MM.1S (cell line): ENCODE measurements at regions not wholly inside any gene's neighbourhood (a gene's known extent, or its start where the extent isn't known, plus 50 kb on each side); places are given as distances from the start of the nearest gene placed in this dataset.

Experiments used
- DNase-seq: peaks from one replicate; pipeline ENCODE4 v3.0.0-alpha.2; 2015
- H2AFZ ChIP-seq: fragments of 300-600 bp; sonication (generic); 2 replicates; pipeline ENCODE4 v1.6.0; 2016; ENCODE audit warnings: antibody characterized with exemption, low read length
- H3F3A ChIP-seq: fragments of 300-600 bp; sonication (generic); 2 replicates; pipeline ENCODE4 v1.6.1; 2016; ENCODE audit warnings: mild to moderate bottlenecking, antibody characterized with exemption, low read length, moderate library complexity, mixed read lengths; ENCODE audit not compliant: insufficient read depth
- H3K27ac ChIP-seq: fragments of 300-600 bp; sonication (generic); 2 replicates; pipeline ENCODE4 v1.5.1; 2016; ENCODE audit warnings: mild to moderate bottlenecking, low read length
- H3K27me3 ChIP-seq: fragments of 300-600 bp; sonication (generic); replicated peaks from 2 replicates; pipeline ENCODE4 v1.6.0; 2016; ENCODE audit warnings: low read length; ENCODE audit not compliant: insufficient read depth
- H3K36me3 ChIP-seq: fragments of 300-600 bp; sonication (generic); replicated peaks from 2 replicates; pipeline ENCODE4 v1.6.1; 2016; ENCODE audit warnings: mild to moderate bottlenecking, low read length, mixed read lengths; ENCODE audit not compliant: insufficient read depth
- H3K4me1 ChIP-seq: fragments of 300-600 bp; sonication (generic); 2 replicates; pipeline ENCODE4 v1.6.1; 2016; ENCODE audit warnings: low read length, mixed read lengths
- H3K4me2 ChIP-seq: fragments of 300-600 bp; sonication (generic); 2 replicates; pipeline ENCODE4 v1.6.0; 2016; ENCODE audit warnings: low read depth, low read length
- H3K4me3 ChIP-seq: fragments of 300-600 bp; sonication (generic); 2 replicates; pipeline ENCODE4 v1.5.1; 2016; ENCODE audit warnings: low read length, mixed read lengths
- H3K79me2 ChIP-seq: fragments of 300-600 bp; sonication (generic); 2 replicates; pipeline ENCODE4 v1.6.1; 2016; ENCODE audit warnings: mixed run types, low read length, mixed read lengths
- H3K9ac ChIP-seq: fragments of 300-600 bp; sonication (generic); 2 replicates; pipeline ENCODE4 v1.6.1; 2016; ENCODE audit warnings: low read length, mixed read lengths
- H3K9me2 ChIP-seq: fragments of 300-600 bp; sonication (generic); replicated peaks from 2 replicates; pipeline ENCODE4 v1.6.1; 2016; ENCODE audit warnings: mild to moderate bottlenecking, low read length, mixed read lengths; ENCODE audit not compliant: insufficient read depth
- H3K9me3 ChIP-seq: fragments of 300-600 bp; sonication (generic); replicated peaks from 2 replicates; pipeline ENCODE4 v1.6.1; 2016; ENCODE audit warnings: mild to moderate bottlenecking, low read length, mixed read lengths; ENCODE audit not compliant: insufficient read depth
- H4K20me1 ChIP-seq: fragments of 300-600 bp; sonication (generic); 2 replicates; pipeline ENCODE4 v1.6.1; 2016; ENCODE audit warnings: mild to moderate bottlenecking, low read length, moderate library complexity, mixed read lengths; ENCODE audit not compliant: insufficient read depth
- CTCF ChIP-seq: fragments of 300-600 bp; sonication (generic); IDR thresholded peaks from 2 replicates; pipeline ENCODE4 v1.5.1; 2016; ENCODE audit warnings: antibody characterized with exemption, low read length, mixed read lengths
- EZH2 ChIP-seq: fragments of 300-600 bp; sonication (generic); optimal IDR thresholded peaks from 2 replicates; pipeline ENCODE3; 2017; ENCODE audit warnings: low read depth, mild to moderate bottlenecking, antibody characterized with exemption, low read length, mixed read lengths
- EZH2phosphoT487 ChIP-seq: fragments of 300-600 bp; sonication (generic); IDR thresholded peaks from 2 replicates; pipeline ENCODE4 v1.6.1; 2018; ENCODE audit warnings: antibody characterized with exemption, low read length

GRCh38 chr4:114156371-114156770 lies 176.9 kb upstream of the ARSJ start:
- Histone ChIP-seq H3K36me3 (no peaks in the 10 kb centered on the region), H3K4me3 (no peak overlapping the region), H3K9me2 (no peaks in the 10 kb centered on the region), H3K9me3 (no peaks in the 10 kb centered on the region), H3K4me2 (no peak overlapping the region), H4K20me1 (no peaks in the 10 kb centered on the region), H3K79me2 (no peaks in the 10 kb centered on the region), H2AFZ (no peak overlapping the region), H3K4me1 (no peaks in the 10 kb centered on the region), H3K9ac (no peak overlapping the region), H3K27ac (no peak overlapping the region), H3F3A (no peaks in the 10 kb centered on the region), H3K27me3 (no peaks in the 10 kb centered on the region)
- no peak for DNase-seq
- TF ChIP-seq EZH2phosphoT487 (no peak), CTCF (no peak), EZH2 (no peak)

- H3K27ac ChIP-seq = no peak overlapping the region
Measured at GRCh38 chr4:114161809-114162208, 182.4 kb upstream of the ARSJ start.

GRCh38 chr4:114163051-114163450 lies 183.6 kb upstream of the ARSJ start:
- H3K4me3 ChIP-seq = no peak overlapping the region
- H3K4me2 ChIP-seq = no peak overlapping the region
- no peaks in the 10 kb centered on the region for H3F3A ChIP-seq
- no peaks in the 10 kb centered on the region for H4K20me1 ChIP-seq
- no peaks in the 10 kb centered on the region for H3K9me3 ChIP-seq
- no peaks in the 10 kb centered on the region for H3K79me2 ChIP-seq
- no peak for DNase-seq
- no peaks in the 10 kb centered on the region for H3K4me1 ChIP-seq
- TF ChIP-seq EZH2 = no peak
- TF ChIP-seq EZH2phosphoT487 = no peak
- TF ChIP-seq CTCF = no peak
- H3K9ac ChIP-seq = no peak overlapping the region
- H3K9me2 ChIP-seq = no peaks in the 10 kb centered on the region
- H2AFZ ChIP-seq = no peak overlapping the region
- no peaks in the 10 kb centered on the region for H3K36me3 ChIP-seq
- no peak overlapping the region for H3K27ac ChIP-seq
- no peaks in the 10 kb centered on the region for H3K27me3 ChIP-seq

More at GRCh38 chr4:114161809-114162208, 182.4 kb upstream of the ARSJ start:
- Histone ChIP-seq H3K4me3 (no peak overlapping the region), H3F3A (no peaks in the 10 kb centered on the region), H3K27me3 (no peaks in the 10 kb centered on the region), H3K9me3 (no peaks in the 10 kb centered on the region), H3K36me3 (no peaks in the 10 kb centered on the region), H4K20me1 (no peaks in the 10 kb centered on the region), H3K4me2 (no peak overlapping the region), H3K79me2 (no peaks in the 10 kb centered on the region), H2AFZ (no peak overlapping the region), H3K4me1 (no peaks in the 10 kb centered on the region), H3K9ac (no peak overlapping the region), H3K9me2 (no peaks in the 10 kb centered on the region)
- no peak for DNase-seq
- TF ChIP-seq EZH2 (no peak), EZH2phosphoT487 (no peak), CTCF (no peak)
